ENCODE measurements at regions not wholly inside any gene's neighbourhood (a gene's known extent, or its start where the extent isn't known, plus 50 kb on each side); places are given as distances from the start of the nearest gene placed in this dataset.

GRCh38 chr13:47110833-47111240, 214.0 kb upstream of the HTR2A start:
- Histone ChIP-seq H3K79me2 (ENCODE audit: insufficient read depth, low read length) (no peaks in the 10 kb centered on the region), H3K9me3 (replicated peaks in 1 of 2; ENCODE audit: control insufficient read depth in 1 of 2, insufficient read depth in 1 of 2, low read length in 2 of 2) (no peaks in the 10 kb centered on the region), H3K4me1 (ENCODE audit: control insufficient read depth in 1 of 2, insufficient read depth in 2 of 2, low read length in 2 of 2) (no peaks in the 10 kb centered on the region), H2AFZ (ENCODE audit: insufficient read depth, low read depth, low read length, poor library complexity, severe bottlenecking) (no peak overlapping the region), H3K9ac (ENCODE audit: insufficient read depth, low read length, poor library complexity, severe bottlenecking) (no peak overlapping the region), H4K20me1 (ENCODE audit: insufficient read depth, low read length) (no peaks in the 10 kb centered on the region), H3K4me2 (replicated peaks; ENCODE audit: extremely low read depth, low read length, poor library complexity, severe bottlenecking) (no peak overlapping the region), H3K27ac (ENCODE audit: low read depth in 1 of 2, low read length in 2 of 2) (no peak overlapping the region), H3K27me3 (ENCODE audit: control insufficient read depth in 2 of 2, insufficient read depth in 2 of 2, low read length in 2 of 2) (no peaks in the 10 kb centered on the region), H3K4me3 (replicated peaks in 1 of 3; ENCODE audit: low read depth in 2 of 3, low read length in 3 of 3) (no peak overlapping the region), H3K36me3 (replicated peaks in 1 of 2; ENCODE audit: control insufficient read depth in 1 of 2, insufficient read depth in 2 of 2, low read length in 2 of 2) (no peaks in the 10 kb centered on the region)
- no peak for DNase-seq
- peaks cover 6% of the 10 kb centered on the region for H3K4me1 Mint-ChIP-seq
- 92% methylated on average over 12 of the region's 12 CpGs for WGBS (ENCODE audit: insufficient coverage)
- H3K36me3 Mint-ChIP-seq = no peaks in the 10 kb centered on the region
- peaks cover 0 to 4% (median 0%) of the 10 kb centered on the region in 7 donors for H3K9me3 Mint-ChIP-seq
- peaks cover 0 to 2% (median 0%) of the 10 kb centered on the region in 3 donors for H3K27me3 Mint-ChIP-seq (ENCODE audit: low read depth in 3 of 3)
- TF ChIP-seq CTCF (IDR thresholded peaks at IDR 0.05) = no peak
- peak overlapping the region in 2 of 7 donors; percentile 25 to 60 for H3K27ac Mint-ChIP-seq
- intact Hi-C loops (cut with micrococcal nuclease) = no loop called here
- H3K4me3 Mint-ChIP-seq = no peak overlapping the region

- Histone ChIP-seq H3K36me3 (replicated peaks in 1 of 2; ENCODE audit: control insufficient read depth in 1 of 2, insufficient read depth in 2 of 2, low read length in 2 of 2) (no peaks in the 10 kb centered on the region), H4K20me1 (ENCODE audit: insufficient read depth, low read length) (no peaks in the 10 kb centered on the region), H3K4me3 (replicated peaks in 1 of 3; ENCODE audit: low read depth in 2 of 3, low read length in 3 of 3) (no peak overlapping the region), H3K27me3 (ENCODE audit: control insufficient read depth in 2 of 2, insufficient read depth in 2 of 2, low read length in 2 of 2) (no peaks in the 10 kb centered on the region), H3K4me1 (ENCODE audit: control insufficient read depth in 1 of 2, insufficient read depth in 2 of 2, low read length in 2 of 2) (no peaks in the 10 kb centered on the region), H3K79me2 (ENCODE audit: insufficient read depth, low read length) (no peaks in the 10 kb centered on the region), H3K9me3 (replicated peaks in 1 of 2; ENCODE audit: control insufficient read depth in 1 of 2, insufficient read depth in 1 of 2, low read length in 2 of 2) (no peaks in the 10 kb centered on the region), H3K9ac (ENCODE audit: insufficient read depth, low read length, poor library complexity, severe bottlenecking) (no peak overlapping the region), H2AFZ (ENCODE audit: insufficient read depth, low read depth, low read length, poor library complexity, severe bottlenecking) (no peak overlapping the region), H3K4me2 (replicated peaks; ENCODE audit: extremely low read depth, low read length, poor library complexity, severe bottlenecking) (no peak overlapping the region), H3K27ac (ENCODE audit: low read depth in 1 of 2, low read length in 2 of 2) (no peak overlapping the region)
- Mint-ChIP-seq H3K9me3 (peaks cover 0 to 4% (median 0%) of the 10 kb centered on the region in 7 donors), H3K4me3 (no peak overlapping the region), H3K27ac (no peak overlapping the region), H3K27me3 (ENCODE audit: low read depth in 3 of 3) (peaks cover 0 to 2% (median 0%) of the 10 kb centered on the region in 3 donors), H3K36me3 (no peaks in the 10 kb centered on the region), H3K4me1 (peaks cover 6% of the 10 kb centered on the region)
- WGBS (ENCODE audit: insufficient coverage) = 92% methylated on average over 4 of the region's 4 CpGs
- no peak for TF ChIP-seq CTCF (IDR thresholded peaks at IDR 0.05)
- DNase-seq = no peak
- intact Hi-C loops (cut with micrococcal nuclease) = no loop called here
Observed at GRCh38 chr13:47110141-47110540, 213.3 kb upstream of the HTR2A start.
